Kidney capillary endothelial cell (primary cell): ENCODE measurements at regions not wholly inside any gene's neighbourhood (a gene's known extent, or its start where the extent isn't known, plus 50 kb on each side); places are given as distances from the start of the nearest gene placed in this dataset.
A peak's percentile ranks its signal among the peaks of the same experiment; 100 is the strongest.
"Not testable (repeated sequence)": the region's sequence is repeated elsewhere in the genome, so short reads cannot be mapped to it uniquely, and the experiment has no call there.

Source experiments
- DNase-seq: peaks from one replicate; pipeline ENCODE4 v3.0.0-alpha.2; 2018; ENCODE audit warnings: low spot score

DNA sequence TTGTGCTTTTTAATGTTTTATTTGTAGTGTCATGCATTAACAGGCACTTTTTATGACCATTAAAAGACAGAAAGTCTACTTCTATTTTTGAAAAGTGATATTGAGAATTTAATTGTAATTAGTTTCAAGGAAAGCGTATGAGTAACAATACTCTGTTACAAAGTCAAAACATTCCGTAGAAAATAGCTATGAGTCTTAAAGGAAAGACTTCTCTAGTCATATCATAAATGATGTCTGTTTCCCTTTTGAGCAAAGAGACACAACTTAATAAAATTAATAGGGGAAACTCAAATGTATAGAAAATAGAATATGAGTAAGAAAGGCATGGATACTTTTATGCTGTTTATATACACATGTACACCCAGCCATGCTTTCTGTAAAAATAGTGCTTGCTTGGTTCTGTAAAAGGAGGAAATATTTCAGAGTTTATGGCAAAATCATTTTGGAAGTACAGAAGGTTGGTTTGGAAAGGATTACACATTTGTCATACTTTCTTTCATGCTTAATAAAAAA is 107.8 kb upstream of the AHI1 start:
- no peak for DNase-seq

DNA sequence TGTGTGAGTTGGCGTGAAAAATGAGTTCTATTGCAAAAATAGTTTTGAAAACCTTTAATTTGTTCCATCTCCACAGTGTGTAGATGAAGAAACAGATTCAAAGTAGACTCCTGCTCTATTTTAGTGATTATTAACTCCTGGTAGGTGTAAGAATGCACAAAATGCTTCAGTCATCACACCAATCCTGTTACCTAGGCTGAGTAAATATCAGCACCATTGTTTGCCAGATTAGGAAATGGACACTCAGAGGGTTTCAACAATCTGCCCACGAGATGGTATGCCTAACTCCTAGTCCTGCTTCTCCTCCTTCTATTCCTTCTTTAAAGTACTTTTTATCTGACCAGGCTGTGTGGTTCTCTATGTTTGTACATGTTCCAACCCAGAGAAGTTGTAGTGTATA is 108.9 kb upstream of the AHI1 start:
- DNase-seq, result no peak

DNA sequence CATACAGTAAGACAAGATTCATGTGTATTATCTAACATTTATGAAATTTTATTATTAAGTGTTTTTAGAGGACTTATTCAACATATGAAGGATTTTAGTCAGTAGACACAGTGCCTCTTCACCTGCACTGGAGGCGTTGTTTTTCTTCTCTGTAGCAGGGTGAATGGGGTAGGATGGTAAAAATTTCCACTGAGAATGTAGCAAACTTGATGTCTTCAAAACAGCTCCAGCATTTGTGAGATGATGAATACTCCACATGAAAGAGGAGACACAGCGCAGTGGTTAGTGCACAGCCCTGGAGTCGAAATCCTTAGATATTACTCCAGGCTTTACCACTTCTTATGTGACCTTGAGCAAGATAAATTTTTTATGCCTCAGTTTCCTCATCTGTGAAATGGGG is 110.5 kb upstream of the AHI1 start:
- no peak for DNase-seq

DNA sequence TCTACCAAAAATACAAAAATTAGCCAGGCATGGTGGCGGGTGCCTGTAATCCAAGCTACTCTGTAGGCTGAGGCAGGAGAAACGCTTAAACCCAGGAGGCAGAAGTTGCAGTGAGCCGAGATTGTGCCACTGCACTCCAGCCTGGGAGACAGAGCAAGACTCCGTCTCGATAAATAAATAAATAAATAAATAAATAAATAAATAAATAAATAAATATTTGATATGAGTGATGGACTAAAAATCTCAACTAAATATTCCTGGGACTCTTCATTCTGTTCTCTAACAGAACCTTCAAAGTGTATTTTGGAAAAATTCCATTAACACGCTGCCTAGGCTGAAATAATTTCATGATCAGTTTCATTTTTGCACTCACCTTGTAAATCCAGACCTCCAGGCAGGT is 112.7 kb upstream of the AHI1 start:
- not testable (repeated sequence) for DNase-seq

DNA sequence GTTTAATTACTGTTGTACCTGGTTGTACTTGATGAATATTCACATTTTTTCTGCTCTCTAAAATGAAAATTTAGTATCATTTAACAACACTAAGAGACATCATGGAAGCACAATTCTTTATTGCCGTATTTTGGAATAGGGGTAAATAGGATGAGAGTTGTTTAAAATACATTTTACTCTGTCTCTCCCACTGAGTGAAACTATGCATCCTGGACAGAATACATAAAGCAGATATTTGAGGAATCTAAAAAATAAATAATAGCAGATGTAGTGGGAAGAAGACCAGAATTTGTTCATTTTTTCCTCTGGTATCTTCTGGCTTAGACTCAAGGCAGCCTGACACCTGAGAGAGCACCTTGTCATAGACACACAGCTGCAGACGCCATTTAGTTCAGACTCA is 119.1 kb upstream of the AHI1 start:
- no peak for DNase-seq

DNA sequence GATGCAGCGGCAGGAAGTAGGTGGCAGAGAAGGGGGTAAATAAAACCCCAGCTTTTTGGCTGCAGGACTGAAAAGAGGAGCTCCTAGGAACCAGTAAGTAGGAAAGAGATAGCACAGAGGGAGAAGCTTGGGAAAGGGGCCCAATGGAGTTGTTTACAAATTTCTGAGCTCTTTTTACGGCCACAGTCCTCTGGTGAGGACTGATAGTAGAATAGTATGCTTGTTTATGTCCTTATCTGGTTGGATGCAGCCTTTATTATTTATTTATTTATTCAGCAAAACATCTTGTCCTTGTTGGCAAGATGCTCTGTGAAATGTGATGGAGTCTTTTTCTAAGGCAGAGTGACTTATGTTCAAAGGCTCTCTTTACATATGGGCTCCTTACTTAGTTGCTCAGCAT is 119.7 kb upstream of the AHI1 start:
- DNase-seq, result no peak

DNA sequence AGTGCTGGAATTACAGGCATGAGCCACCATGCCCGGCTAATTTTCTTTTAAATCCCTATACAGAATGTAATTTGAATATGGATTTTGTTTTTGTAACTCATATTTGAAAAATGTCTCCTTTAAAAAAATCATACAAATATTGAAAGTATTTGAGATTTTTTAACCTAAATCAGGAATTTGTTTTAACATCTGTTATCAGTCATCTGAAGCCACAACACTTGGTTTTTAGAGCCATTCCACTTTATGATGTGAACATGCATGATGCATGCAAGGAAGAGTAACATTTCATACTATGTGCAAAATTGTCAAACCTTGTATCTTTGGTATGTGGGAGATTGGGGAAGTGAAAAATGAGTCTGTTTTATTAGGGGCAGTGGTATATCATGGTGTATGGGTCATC is 124.5 kb upstream of the AHI1 start:
- no peak for DNase-seq

DNA sequence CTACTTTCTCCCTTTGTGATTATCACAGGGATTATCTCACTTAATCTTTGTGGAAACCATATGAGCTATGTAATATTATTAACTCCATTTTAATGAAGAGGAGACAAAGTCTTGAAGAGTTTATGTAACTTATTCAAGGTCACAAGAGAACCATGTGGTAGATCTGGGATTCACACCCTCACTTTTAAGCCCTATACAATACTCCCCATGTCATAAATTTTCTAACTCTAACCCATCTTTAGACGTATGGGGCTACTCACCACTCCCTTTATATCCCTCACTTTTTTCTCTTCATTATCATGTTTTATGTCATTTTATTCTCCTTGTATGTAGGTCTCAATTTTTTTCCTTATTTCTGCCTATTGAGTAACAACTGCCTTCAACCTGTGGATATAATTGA is 126.4 kb upstream of the AHI1 start:
- DNase-seq, result no peak

DNA sequence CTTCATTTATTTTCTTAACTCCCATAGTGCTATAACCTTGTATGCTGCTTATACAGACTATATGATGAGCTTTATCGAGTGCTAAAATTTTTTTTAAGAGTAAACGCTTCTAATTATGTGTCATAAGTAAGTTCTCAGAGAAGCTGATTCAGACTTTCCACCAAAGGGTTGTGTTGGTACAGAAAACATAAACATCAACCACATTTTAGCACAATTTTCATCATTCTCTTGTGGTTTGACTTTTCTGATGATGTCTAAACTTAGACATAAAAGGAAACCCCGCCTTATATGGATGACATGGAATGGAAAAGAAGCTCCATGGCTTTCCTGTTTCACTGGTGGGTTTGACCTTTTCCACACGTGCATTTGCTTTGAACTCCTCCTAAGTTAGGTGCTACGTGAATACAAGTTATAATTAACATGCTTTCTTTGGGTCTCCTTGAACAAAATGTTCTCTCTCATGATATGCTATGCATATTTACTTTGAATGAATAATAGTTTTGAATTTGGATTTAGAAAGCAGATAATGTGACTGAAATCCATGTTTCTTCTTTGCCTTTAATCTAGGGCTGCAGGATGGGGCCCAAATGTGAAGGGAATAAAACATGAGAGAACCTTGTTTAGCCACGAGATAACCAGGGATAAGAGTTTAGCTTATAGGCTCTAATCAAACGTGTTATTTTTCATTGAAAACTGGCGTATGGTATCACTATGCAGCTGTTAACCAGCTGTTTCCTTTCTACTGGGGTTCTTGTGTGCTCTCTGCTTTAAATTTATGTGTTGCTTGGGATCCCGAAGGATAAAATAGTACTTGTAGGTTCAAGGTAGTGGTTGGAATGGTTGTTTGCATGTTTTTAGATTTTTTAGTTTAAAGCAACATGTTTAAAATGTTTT is 127.1 kb upstream of the AHI1 start:
- DNase-seq, result no peak

DNA sequence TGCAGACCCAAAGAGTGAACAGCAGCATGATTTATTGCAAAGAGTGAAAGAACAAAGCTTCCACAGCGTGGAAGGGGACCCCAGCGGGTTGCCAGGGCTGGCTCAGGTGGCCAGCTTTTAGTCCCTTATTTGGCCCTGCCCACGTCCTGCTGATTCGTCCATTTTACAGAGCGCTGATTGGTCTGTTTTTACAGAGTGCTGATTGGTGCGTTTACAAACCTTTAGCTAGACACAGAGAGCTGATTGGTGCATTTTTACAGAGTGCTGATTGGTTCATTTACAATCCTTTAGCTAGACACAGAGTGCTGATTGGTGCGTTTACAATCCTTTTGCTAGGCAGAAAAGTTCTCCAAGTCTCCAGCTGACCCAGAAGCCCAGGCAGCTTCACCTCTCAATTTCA is 128.5 kb upstream of the AHI1 start:
- not testable (repeated sequence) for DNase-seq

DNA sequence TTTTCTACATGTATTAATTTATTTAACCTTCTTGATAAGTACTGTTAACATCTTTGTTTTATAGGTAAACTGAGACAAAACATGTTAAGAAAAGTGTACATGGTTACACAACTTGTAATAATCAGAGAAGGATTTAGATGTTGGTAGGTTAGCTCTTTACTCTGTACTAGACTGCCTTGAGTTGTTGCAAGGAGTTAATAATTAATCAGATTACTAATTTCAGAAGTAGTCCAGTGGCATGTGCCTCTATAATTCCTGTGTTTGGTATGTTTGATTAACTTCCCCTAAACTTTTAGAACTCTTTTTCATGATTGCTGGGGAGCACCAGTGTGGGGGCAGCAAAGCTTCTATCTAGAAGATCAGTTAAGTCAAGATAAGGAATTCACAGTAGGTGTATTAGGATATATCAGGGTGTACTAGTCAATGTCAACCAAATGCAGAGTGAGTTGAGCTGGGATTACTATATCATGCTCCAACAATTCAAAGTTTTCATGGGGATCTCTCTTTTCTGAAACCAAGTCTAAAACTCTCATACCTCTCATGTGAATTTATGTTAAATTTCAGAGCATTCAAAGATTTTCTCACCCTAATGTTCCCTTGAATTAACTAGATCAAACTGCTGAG is 129.7 kb upstream of the AHI1 start:
- DNase-seq, result no peak

DNA sequence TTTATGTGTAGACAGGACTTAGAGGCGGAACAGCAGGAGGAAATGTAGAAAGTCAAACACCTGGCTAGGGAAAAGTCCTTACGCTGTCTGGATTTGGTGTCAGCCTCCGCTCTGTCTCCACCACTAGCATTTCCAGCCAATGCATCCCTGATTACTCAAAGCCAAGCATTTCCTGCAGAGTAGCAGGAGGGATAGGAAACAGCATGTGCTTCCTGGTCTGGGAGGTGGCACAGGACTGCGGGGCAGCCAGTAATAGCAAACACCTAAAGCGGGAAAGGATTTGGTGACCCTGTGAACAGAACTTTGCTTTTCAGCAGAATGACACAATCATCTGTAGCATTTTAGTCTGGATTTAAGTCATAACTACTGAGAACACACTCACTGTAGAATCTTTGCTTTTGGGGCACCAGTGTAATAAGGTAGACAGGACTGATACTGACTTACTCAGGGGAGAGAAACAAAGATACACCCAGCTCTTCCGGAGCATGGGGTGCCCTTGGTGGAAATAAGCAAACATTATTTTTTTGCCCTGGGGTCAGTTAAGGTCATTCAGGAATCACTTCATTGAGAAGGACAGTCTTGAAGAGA is 133.3 kb upstream of the AHI1 start:
- peak; percentile 97 for DNase-seq

DNA sequence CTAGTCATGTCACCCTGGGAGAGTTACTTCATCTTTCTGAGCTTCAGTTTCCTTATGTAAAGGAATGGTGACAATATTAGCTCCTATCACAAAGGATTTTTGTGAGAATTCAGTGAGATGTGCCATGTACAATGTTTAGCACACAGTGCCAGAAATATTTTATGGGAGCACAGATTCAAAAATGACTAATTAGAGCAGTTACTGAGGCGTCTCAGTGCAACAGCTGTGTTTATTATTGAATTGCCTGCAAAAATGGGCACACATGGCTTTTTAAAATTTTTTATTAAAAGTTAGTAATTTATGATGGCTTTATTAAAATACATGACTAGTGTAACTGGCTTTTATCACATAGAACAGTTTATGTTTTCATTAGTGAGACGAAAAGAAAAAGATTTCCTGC is 134.3 kb upstream of the AHI1 start:
- no peak for DNase-seq

DNA sequence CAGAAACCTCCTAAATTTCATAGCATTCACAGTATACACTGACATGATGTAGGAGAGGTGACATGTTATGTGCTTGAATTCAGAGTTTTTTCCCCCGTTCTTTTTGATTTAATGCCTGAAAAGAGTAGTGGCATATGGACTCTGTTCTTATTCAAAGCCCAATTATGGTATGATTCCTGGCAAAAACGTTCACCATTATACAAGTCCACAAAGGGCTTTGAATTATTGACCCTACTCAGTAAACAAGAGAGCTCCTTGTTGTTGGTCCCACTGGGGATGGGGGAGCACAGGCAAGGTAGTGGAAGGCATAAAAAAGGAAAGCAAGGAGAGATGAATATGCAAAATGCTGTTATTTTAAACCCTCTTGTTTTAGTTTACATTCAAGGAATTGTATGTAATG is 136.0 kb upstream of the AHI1 start:
- DNase-seq, result no peak

DNA sequence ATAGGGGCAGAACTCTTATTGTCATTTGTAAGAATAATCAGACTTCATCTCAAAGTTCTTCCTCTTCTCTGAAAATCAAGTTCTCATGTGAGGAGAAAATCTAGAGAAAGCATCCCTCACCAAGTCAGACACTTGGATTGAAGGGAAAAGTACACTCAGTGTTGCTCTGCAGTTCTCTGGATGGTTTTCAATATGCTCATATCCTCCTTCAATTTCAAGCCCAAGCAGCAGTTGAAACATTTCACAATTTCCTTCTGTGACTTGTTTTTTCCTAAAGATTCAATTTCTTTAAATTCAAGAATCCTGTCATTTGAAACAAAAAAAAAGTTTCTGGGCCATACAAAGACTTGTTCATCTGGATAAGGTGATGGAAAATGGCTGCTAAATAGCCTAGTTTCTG is 140.2 kb upstream of the AHI1 start:
- no peak for DNase-seq

DNA sequence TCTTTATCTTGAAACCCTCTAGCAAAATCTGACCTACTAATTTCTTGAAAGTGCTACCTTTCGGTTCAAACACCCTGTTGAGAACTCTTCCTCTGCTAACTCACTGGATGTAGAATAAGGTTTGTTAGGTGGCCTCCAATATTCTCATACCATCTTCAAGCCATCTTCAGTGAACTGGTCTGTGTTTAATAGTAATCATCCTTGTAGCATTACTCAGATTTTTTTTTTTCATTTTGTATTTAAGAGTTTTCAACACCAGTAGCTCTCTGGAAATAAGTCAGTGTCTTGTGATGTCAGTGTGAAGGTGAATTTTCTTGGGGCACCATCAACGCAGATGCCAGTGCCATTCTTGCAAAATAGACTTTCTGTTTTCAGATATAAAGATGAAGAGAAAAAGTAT is 140.6 kb upstream of the AHI1 start:
- DNase-seq, result no peak

DNA sequence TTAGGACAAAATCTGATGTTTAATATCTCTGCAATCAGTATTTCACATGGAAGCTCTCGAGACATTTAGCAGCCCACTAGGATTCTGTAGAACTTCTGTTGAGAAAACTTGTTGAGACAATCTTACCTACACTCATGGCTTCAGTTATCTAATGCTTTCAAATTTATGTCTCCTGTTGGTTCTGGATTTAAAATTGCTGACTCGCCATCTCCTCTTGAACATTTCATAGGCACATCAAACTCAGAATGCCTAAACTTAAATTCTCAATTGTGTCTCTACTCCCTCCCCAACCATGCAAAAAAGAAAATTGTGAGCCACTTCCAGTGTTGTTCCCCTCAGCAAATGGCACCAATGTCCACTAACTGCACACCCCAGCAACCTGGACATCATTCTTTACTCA is 142.5 kb upstream of the AHI1 start:
- DNase-seq, result no peak

DNA sequence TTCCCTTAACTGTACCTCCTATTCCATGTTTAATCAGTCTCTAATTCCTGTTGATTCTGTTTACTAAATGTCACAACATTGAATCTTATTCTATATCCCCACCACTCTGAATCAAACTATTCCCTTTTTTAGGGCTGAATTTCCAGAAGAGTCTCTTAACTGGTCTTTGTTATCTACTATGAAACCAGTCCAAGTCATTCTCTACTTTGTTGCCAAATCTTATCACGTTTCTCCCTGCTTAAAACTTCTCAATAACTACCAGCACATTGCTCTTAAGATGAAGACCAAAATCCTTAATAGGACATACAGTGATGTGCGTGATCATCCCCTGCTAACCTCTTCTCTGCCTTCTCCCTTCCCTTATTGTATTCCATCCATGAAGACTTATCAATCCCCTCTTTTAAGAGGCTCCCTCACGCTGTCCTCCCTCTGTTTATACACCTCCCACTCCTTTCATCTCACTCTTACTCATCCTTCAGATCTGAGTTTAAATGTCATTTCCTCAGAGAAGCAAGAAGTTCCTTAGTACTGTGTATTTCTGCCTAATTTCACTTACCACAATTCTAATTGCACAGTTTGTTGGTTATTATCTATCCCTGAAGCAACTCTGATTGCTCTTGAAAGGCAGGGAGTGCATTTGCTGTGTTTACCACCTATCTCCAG is 143.0 kb upstream of the AHI1 start:
- no peak for DNase-seq

DNA sequence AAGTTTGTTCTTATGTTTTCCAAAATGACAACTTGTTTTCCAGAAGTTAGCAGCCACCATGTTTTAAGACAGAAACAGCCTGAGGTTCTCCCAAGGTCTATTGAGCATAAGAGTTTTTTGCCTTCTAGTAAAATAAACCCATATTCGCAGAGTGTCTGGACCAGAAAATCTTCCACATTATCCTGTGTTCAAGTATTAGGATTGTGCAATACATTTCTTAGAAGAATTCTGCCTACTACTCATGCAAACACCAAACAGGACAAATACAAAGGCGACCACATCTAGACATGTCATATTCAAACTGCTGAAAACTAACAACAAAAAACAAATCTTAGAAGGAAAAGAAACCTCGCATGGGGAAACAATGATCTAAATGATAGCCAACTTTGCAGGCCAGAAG is 145.4 kb upstream of the AHI1 start:
- no peak for DNase-seq

DNA sequence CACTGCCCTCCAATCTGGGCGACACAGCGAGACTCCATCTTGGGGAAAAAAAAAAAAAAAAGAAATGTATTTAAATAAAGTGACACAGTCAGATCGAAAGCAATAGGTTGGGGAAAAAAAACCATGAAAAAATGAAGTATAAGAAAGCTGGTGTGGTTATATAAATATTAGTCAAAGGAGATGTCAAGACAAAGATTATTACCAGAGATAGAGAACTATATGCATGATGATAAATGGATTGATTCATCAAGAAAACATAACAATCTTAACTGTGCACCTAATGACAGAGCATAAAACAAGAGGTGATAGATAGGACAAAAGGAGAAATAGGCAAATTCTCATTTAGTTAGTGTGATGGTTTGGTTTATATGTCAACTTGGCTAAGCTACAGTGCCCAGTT is 146.9 kb upstream of the AHI1 start:
- DNase-seq, result no peak

DNA sequence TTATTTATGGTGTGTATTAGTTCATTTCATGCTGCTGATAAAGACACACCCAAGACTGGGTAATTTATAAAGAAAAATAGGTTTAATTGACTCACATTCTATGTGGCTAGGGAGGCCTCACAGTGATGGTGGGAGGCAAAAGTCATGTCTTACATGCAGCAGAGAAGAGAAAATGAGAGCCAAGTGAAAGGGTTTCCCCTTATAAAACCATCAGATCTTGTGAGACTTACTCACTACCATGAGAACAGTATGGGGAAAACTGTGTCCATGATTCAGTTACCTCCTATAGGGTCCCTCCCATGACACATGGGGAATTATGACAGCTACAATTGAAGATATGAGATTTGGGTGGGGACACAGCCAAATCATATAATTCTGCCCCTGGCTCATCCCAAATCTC is 150.0 kb upstream of the AHI1 start:
- no peak for DNase-seq

DNA sequence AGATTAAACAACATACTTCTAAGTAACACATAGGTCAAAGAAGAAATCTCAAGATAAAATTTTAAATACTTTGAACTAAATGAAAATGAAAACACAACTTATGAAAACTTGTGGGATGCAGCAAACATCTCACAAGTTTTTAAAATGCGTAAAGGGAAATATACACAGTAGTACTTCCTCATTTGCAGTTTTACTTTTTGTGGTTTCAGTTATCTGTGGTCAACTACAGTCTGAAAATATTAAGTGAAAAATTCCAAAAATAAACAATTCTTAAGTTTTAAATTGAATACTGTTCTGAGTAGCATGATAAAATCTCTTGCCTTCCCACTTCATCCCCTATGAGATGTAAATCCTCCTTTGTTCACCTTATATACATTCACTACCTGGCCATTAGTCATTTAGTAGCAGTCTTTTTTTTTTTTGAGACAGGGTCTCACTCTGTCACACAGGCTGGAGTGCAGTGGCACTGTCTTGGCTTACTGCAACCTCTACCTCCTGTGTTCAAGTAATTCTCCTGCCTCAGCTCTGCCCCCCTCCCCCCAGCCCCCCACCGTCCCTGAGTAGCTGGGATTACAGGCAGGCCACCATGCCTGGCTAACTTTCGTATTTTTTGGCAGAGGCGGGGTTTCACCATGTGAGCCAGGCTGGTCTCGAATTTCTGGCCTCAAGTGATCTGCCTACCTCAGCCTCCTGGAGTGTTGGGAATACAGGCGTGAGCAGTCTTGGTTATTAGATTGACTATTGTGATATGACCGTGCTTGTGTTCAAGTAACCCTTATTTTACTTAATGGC is 154.6 kb upstream of the AHI1 start:
- DNase-seq, result no peak
